ENCODE measurements at regions not wholly inside any gene's neighbourhood (a gene's known extent, or its start where the extent isn't known, plus 50 kb on each side); places are given as distances from the start of the nearest gene placed in this dataset.

- TF ChIP-seq CTCF (IDR thresholded peaks at IDR 0.05), result no peak
- TF ChIP-seq POLR2A (IDR thresholded peaks at IDR 0.05), result no peak
Measured at GRCh38 chr12:76242813-76243550, 105.2 kb downstream of the BBS10 start.

All from lower leg skin (tissue), 3 donors.